HG03103 (cell line): ENCODE measurements at regions not wholly inside any gene's neighbourhood (a gene's known extent, or its start where the extent isn't known, plus 50 kb on each side); places are given as distances from the start of the nearest gene placed in this dataset.

Experiments used
- ATAC-seq: cut with Tn5 transposase; IDR thresholded peaks from one replicate; pipeline ENCODE4 v1.9.1; 2021; ENCODE audit warnings: low read depth; ENCODE audit not compliant: unreplicated experiment

DNA sequence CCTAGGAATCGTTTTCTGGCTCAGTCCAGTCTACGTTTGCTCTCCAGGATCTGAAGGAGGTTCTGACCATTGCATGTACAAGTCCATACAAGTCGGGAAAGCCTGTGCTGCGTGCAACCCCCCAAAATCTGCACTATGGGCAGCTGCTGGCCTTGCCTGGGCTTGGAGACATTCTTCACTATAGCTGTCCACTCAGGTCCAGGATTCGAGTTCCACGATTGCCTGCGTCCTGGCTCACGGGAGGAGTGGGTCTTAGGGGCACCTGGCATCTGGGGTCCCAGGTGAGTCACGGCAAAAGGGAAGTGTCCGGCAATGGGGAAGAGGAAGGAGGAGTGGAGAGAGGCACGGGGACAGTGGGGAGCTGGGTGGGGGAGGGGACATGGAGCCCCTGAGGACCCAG lies 563.0 kb downstream of the BRD1 start:
- ATAC-seq, result no peak

DNA sequence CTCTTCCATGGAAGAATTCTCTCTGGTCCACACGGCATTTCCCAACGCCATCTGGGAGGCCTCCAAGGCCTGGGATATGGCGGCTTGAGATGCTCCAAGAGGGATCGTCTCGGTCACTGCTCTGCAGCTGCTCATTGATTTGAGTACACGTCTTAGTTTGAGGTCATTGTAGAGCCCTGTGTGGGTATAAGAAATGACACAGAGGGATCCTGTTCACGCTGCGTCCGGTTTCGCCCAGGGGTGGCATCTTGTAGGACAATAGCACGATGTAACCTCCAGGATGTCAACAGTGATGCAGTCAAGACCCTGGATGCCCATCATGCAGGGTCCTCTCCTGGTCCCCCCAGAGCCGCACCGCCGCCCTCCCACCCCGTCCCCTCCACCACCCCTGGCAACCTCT lies 564.6 kb downstream of the BRD1 start:
- ATAC-seq, result no peak

GRCh38 chr22:49262167-49262566 lies 565.5 kb downstream of the BRD1 start:
- ATAC-seq, result no peak

- no peak for ATAC-seq
Measured at GRCh38 chr22:49261616-49262015, 566.1 kb downstream of the BRD1 start.

DNA sequence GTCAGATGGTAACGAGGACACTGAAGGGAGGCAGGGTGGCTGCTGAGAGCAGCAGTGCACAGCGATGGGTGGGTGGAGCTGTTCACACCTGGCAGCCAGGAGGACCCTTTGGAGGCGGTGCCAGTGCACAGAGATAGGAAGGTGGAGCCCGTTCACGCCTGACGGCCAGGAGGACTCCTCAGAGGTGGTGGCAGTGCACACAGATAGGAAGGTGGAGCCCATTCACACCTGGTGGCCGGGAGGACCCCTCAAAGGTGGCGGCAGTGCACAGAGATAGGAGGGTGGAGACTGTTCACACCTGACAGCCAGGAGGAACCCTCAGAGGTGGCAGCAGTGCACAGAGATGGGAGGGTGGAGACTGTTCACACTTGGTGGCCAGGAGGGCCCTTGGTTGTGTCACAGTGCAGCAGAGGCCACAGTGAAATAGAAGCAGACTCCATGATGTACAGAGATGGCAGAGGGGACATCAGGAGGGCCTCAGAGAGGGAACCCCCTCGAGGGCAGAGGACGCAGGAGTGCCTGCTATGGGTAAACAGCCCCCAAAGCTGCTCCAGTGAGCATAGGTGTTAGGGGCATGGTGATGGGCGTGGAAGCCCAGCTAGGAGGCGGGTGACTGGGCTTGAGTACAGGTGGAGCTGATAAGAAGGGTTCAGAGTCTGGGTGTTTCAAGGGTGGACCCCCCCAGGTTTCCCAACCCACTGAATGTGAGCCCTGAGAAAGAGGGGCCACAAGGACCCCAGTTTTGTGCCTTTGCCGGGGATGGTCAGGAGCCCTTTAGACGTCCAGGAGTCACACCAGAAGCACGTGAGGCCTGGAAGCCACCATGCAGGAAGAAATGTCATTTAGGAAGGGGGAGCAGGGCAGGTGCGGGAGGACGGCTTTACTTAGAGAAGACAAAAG lies 566.7 kb downstream of the BRD1 start:
- no peak for ATAC-seq

GRCh38 chr22:49259839-49260615 lies 567.6 kb downstream of the BRD1 start:
- ATAC-seq, result no peak

DNA sequence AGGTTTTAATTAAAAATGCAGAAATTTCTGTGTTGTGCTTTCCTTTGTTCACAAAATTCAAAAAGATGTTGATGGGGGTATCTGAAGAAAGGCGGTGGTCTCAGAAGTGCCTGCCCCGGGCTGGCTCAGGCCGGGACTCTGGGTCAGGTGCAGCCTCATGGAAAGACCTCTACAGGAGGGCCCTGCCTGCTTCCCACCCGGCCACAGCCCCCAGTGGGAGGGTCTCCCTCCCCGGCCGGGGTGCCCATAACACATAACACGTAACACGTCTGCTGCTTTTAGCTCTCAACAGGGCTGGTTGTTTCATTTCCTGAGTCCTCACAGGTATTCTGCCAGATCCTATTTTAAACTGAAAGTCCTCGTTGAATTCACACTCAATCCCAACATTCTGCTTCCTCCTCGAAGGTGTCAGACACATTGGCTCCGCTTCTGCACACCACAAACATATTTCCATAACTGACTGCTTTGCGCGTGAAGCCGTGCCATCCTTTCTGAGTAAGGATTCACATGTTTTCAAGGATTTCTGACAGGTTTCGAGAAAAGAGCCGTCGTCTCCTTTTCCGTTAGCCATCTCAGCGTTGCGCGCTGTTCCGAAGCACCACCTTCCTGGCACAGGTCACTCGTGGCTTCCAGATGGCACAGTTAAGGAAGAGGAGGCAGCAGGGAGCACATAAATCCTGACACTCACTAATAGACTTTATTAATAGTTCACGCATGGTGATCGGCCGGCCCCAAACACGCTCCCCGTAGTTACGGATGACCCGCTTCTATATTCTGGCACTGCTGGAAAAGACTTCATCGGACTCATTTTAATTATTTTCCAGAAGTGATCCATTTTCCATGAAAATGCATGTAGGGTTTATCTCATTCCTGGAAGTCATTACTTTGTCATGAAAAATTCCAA lies 569.3 kb downstream of the BRD1 start:
- no peak for ATAC-seq

GRCh38 chr22:49257551-49257961 lies 570.1 kb downstream of the BRD1 start:
- no peak for ATAC-seq

DNA sequence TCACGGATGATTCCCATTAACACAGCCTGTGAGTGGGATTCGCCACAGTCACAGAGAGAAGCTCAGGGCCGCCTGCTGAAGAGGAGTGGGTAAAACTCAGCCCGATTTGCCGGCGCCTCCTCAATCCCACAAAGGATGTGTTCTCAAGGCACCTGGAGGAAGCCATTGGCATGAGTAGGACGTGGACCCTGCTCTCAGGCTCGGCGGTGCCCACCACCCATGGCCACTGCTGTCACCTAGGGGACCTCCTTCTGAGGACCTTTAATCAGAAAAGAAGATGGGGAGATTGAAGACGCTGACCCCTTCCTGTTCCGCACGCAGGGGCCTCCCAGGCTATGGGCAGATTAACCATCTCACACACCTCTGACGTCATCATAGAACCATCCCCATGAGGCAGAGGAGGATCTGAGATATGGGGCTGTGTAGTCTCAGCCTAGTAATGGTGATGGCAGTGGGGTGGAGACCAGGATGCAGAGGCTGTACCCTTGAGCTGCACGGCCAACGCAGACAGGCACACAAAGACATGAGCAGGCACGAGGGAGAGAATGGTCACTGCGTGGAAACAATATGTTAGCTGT lies 571.8 kb downstream of the BRD1 start:
- no peak for ATAC-seq

DNA sequence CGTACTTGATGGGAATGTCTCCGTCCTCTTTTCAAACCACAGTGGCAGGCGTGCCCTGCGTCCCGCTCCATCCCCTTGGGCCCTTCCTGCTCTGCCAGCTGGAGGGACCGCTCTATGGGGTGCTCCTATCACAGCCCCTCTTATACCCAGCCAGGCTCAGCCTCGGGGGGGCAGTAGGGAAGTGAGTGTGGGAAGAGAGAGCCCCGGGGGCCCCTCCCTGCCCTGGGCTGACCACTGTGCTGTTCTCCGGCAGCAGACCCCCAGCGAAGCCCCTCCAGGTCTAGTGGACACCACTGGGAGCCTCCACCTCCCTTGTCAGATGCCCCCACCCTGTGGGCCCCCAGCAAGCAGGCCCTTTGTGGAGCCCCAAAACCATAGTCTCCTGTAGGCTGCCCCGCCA lies 572.5 kb downstream of the BRD1 start:
- ATAC-seq, result no peak

- ATAC-seq, result no peak
Measured at GRCh38 chr22:49253656-49254055, 574.0 kb downstream of the BRD1 start.

DNA sequence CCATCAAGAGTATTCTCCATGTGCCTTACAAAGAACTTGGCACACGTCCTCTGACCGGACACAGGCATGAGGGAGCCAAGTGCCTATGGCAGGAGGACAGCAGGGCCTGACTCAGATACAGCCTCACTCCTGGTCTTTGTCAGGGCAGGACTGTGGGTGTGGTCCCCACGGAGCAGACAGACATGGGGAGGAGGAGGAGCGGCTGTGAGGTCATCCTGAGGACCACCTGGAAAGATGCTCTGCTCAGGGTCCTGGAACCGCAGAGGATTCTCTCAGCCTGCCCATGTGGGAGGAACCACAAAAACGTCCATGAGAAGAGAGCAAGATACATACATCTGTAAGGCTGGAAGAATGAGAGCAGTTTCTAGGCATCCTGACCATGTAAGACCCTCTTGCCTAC lies 576.3 kb downstream of the BRD1 start:
- no peak for ATAC-seq

DNA sequence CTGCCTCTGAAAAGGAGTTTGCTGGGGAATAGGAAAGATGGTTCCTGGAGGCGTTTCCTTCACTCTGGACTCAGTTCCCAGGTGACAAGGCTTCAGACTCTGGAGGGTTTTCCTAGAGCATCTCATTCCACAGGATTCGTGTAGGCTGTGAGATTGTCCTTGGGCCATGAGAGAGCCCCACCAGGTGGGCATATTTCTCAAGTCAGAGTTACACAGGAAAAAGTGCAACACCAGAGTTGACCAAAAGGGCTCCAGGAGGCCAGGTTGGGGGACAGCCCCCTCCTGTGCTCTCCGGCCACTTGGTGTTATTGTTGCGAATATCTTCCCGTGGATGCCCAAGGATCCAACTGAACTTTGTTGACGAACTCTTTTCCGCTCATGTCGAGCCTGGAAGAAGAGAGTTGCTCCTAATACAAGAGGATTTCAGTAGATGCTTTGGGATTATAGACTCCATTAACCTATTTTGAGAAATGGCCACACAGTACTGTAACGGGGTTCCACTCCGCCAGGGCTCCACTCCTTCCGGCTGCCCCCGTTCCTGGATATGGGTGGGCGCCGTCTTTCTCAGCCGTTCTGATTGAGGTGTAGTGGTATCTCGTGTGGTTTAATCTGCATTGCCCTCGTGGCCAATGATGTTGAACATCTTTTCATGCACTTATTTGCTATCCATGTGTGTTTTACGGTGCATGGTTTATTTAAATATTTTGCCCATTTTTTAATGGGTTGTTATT lies 580.3 kb downstream of the BRD1 start:
- ATAC-seq, result no peak

GRCh38 chr22:49244466-49245420 lies 582.9 kb downstream of the BRD1 start:
- ATAC-seq, result no peak

- ATAC-seq, result no peak
Measured at GRCh38 chr22:49243965-49244364, 583.7 kb downstream of the BRD1 start.

DNA sequence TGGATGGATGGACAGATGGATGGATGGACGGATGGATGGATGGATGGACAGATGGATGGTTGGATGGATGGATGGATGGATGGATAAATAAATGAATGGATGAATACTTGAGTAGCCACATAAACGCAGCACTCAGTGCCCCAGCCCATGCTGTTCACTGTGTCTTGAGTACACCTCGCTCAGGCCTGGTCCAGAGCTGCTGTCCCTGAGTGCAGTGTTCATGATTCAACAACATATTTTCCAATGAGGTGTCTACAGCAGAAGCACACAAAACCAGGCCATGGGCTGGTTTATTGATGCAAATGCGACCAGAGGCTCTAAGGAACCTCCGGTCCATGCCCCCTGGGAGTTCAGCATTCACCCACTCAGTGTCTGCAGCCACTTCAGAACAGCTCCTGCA lies 584.3 kb downstream of the BRD1 start:
- no peak for ATAC-seq

- no peak for ATAC-seq
Measured at GRCh38 chr22:49242480-49242879, 585.2 kb downstream of the BRD1 start.

- ATAC-seq, result no peak
Measured at GRCh38 chr22:49241174-49241851, 586.4 kb downstream of the BRD1 start.
